Stimulated activated CD4-positive, alpha-beta T cell treated with anti-CD3 and anti-CD28 coated beads, Interleukin-12 subunit alpha, Interleukin-12 subunit beta, amount 100 ng/mL, for 24 hours (primary cell): ENCODE measurements at regions not wholly inside any gene's neighbourhood (a gene's known extent, or its start where the extent isn't known, plus 50 kb on each side); places are given as distances from the start of the nearest gene placed in this dataset.
"Not testable (repeated sequence)": the region's sequence is repeated elsewhere in the genome, so short reads cannot be mapped to it uniquely, and the experiment has no call there.

Experiments used
- DNase-seq, 2 experiments: peaks; one replicate each; pipeline ENCODE4 v3.0.0-alpha.2; 2020; ENCODE audit warnings: low read depth in 2 of 2

DNA sequence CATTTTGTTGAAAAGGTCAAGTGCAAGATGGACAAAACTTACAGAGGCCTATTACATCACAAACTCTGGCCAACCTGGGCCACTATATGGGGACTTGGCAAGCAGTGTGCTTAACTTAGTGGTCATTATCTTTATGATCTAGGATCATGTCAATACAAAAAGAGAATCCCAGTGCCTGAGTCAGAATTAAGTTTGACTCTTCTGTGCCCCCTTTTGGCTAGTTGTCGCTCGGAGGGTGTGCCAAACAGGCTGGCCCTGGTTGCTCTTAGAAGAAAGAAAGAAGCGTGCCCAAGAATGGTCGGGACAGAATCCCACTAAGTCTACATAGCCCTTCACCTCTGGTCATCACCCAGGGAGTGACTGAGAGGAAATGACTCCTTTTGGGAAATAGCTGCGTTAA is 100.1 kb downstream of the EIF4E start:
- no peak for DNase-seq

DNA sequence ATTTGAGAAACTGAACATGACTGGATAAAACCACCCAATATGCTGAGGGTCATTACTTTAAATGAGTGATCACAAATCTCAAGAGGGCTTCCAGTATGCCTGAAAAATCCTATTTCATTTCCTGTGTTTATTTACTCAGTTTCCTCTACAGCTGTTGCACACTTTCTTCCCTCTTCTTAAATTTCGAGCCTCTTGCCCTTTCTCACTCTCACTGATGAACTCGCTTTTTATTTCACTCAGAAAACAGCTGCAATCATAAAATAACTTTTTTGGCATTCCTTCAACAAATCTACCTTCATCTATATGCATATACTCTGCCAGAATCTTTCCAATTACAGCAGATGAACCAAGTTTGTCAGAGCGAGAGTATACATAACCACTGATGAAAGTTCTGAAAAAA is 101.3 kb downstream of the EIF4E start:
- DNase-seq, result no peak

DNA sequence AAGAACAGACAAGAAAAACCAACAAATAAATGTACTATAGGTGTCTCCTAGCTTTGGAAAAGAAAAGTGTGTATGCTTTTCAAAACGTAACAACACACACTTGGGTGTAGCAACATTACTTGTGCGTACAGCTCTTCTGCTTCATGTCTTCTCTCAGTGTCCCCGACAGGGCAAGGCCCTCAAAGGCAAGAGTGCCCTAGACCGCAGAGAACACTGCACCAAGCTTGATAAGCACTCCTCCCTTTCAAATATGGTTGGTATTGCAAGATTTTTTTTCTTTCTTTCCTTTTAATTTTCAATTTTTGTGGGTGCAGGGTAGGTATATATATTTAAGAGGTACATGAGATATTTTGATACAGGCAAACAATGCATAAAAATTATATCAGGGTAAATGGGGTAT is 106.8 kb downstream of the EIF4E start:
- no peak for DNase-seq

DNA sequence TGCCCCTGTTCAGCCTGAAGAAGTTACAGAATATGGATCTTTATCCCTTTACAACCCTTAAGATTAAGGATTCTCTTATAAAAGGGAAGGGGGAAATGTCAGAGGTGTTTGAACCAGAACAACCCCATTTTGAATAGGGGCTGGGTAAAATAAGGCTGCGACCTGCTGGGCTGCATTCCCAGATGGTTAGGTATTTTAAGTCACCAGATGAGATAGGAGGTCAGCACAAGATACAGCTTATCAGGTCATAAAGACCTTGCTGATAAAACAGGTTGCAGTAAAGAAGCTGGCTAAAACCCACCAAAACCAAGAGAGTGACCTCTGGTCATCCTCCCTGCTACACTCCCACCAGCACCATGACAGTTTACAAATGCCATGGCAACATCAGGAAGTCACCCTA is 110.8 kb downstream of the EIF4E start:
- not testable (repeated sequence) for DNase-seq

DNA sequence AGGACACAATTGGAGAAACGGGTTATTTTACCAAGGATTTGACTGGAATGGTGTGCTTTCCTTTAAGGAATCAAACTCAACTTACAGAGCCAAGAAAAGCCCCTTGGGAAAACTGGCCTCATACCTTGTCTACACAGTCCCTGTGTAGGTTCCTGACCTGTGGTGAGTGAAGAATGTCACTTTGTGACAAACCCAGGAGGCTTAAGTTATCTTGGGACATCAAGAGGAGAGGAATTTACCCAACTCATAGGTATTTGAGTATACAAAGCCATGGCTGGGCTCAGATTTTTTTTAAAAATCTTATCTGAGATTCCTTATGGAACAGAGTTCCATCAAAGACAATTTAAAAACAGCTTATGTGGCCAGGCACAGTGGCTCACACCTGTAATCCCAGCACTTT is 112.1 kb downstream of the EIF4E start:
- DNase-seq, result no peak

DNA sequence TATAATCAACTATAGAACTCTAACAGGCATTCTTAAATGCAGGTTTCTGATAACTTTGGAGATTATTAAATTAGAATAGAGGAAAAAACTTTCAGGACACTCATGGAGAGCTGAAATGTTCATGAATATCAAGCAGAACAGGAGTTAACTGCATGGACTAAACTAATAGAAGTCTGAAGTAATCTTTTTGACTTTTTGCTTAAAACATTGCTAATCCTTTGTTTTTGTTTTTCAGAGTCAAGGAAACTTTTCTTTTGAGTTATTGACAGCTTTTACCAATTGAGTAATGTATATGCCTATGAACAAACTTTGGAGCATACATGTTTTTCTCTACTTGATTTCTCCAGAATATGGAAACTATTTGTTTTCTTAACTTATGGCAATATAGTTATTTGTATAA is 112.5 kb downstream of the EIF4E start:
- DNase-seq, result no peak

DNA sequence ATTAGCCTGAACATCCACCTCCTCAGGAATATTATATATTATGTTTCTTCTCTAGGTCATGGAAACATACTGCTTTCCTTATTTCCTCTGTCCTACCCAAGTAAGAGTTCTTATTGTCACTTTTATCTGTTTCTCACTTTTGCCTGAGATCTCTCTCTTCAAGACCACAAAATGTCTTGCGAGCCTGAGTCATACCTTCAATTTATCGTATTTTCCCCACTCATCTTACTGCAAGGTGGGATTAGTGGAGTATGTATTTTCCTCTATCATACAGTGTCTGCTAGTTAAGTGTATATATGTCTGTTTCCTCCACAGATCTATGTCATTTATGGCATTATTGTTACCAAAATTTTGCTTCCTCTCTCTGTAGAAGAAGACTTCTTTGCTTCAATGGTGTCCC is 124.5 kb downstream of the EIF4E start:
- DNase-seq, result no peak

DNA sequence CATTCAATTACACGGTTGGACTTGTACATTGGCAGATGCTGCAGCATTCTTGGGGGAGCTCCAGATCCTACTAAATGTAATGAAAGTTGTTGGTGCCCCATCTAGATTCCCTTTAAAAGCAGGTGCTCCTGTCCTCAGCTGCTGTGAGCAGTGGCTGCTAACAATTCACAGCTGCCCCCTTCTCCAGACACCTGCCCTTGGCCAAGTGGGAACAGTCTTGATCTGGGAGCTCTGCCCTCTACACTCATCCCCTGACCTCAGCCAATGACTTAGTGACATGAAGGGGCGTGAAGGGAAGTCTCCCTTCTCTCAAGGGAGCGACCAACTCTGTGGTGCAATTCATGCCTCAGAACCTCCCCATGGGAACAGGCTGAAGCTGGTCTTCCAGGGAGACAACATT is 125.7 kb downstream of the EIF4E start:
- DNase-seq, result no peak

DNA sequence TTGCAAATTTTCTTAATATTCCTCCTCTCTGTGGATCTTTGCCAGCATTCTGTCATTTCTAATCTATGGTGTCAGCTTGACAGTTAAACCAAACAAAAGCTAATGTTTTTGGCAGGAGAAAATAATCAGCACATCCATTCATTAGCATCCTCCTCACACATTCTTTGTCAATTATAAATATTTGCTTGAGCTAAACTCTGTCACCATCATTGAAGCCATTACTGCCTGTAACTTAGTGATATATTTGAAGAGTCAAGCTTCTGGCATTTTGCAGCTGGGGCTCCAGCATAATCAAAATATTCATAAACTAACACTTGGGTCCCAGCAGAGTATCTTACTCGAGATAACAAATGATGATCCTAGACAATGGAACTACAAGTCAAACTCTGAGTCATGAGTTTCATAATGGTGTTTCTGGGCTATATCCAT is 126.1 kb downstream of the EIF4E start:
- DNase-seq, result no peak

DNA sequence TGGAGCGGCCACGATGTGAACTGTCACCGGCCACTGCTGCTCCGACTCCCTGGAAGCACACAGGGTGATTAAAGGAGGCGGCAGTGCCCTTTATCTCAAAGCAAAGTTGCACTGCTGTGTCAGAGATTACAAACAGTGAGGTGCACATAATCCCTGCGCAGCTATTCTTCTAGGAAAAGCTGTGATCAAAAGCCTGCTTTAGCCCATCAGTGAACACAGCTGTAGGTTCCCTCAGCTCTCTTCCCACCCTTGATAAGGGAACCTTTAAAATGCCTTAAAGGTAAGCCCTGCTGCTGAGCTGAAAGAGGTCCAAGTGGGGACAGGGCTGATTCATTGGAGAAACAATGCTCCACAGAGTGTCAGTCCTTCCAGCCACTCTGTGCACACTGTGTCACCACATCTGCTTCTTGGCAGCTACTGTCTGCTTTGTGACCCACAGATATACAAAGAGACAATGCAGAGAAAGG is 127.6 kb downstream of the EIF4E start:
- DNase-seq, result no peak

DNA sequence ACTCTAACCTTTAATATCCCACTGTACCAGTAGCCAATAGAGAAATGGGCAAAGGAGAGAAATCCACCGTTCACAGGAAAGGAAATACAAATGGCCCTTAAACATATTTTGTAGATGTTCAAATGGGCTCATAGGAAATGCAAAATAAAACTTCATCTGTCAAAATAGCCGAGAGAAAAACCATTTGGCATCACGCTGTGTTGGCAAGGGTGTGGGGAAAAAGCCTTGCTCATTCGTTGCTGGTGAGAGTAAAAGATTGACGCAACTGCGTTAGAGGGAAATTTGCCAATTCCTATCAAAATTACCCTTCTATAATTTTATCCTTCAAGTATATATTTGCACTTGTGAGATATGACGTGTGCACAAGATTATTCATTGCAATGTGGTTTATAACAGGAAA is 131.9 kb downstream of the EIF4E start:
- no peak for DNase-seq

DNA sequence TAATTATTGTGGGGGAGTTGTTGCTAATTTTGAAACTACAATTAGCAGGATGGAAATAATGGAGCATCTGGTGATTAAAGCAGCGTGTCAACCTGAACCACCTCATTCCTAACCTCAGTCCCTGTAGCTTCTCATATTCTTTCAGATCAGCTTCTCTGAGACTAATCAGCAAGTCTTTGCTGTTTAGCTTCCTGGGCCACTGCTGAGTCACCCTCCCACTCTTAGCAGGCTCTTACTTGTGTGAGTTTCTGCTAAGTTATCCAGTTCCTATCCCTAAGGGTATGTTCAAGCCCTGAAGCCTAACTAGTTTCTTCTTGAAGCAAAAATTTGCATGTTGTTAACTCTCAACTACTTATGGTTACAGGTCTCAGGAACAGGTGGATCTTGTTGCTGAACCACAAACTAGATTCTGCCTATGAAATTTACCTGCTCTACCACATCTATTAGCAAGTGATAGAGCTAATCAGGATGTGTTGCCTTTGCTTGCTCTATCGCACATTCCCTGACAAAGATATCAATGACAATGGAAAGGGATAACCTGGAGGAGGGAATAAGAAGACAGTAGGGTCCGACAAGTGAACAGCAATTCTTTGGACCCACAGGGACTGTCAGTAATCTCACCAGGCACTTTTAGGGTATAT is 134.2 kb downstream of the EIF4E start:
- DNase-seq, result peak; percentile 50 to 53

DNA sequence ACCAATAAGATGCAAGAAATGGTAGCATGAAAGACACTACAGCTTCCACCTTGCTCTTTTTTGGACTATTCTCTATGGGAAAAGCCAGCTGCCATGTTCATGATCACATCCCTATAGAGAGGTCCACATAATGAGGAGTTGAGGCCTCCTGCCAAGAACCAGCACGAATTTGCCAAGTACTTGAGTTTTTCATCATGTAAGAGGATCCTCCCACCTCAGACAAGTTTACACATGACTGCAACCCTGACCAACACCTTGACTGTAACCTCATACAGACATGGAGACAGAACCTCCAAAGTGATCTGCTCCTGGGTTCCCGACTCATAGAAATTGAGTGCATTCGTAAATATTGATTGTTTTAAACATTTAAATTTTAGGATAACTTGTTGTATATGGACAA is 135.2 kb upstream of the TSPAN5 start:
- no peak for DNase-seq

DNA sequence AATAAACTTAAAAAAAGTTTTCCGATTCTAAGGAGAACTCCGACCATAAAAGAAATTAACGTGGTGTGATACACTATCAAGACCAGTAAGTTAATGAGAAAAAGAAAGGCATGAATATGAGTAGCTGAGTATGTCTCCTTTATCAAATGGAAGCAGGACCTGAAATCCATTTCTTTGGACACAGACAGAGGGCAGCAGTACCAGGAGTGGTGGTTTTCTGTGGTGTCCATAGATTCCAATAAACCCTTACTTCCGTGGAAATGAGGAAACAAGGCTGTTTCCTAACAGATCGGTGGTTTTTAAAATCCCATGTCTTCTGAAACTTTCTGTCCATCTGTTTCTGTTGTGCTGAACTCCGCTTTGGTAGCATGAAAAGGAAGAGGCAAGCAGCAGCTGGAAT is 128.5 kb upstream of the TSPAN5 start:
- DNase-seq, result no peak

DNA sequence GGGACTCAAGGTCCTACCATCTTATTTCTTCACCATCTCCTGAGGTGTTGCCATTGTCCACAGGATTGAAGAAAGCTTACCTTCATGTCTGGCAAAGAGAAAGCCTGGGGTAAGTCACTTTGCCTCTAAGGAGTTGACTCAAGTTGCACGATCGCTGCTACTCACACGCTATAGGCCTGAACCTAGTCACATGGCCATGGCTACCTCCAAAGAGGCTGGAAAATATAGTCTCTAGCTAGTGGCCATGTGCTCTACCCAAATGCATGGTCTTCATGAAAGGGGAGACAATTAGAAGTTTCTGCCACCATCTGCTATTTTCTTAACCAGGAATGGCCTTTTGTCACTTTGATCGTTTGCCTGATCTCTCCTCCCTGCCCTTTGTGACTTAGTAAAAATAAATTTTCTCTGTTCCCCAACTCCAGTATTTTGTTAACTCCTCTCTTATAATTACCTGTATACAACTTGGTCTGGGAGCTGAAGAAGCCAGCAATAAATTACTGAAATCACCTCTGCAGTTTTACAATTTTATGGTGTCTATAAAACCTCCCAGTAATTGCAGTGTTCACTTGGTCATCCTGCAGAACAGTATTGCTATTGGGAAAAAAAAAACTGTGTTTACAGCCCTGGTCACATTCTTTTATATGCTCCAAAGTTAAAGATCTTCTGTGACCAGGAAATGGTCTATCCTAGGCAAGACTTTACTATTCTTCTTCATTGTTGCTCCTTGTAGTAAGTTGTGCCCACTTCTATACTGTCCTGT is 126.7 kb upstream of the TSPAN5 start:
- DNase-seq, result no peak

DNA sequence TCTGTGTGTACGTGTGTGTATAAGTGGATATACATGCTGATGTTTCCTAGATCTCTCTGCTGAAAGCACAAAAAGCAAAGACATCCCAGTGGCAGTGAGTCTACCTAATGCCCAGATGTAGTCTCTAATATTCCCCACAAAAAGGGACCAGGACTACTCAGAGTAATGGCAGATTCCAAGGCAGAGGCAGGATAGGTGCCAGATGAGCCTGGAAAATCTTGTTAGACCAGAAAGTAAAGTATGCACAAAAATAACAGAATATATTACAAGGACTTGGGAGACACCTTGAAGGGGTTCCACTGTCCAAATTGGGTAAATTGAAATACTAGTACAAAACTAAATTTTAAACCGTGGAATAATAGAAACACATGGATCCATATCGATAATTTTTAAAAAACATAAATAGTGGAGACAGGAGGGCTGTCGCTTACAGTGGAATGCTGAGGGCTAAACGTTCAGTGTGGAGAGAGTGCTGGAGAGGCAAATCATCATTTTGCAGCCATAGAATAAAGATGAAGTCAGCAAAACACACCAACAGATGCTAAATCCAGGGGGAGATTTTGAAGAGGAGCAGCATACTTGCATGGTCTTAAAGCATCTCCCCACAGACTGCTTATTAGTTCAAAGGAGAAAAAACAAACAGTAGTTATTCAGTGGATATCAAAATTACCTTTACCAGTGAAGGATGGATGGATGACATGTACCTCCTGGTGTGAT is 123.4 kb upstream of the TSPAN5 start:
- no peak for DNase-seq

DNA sequence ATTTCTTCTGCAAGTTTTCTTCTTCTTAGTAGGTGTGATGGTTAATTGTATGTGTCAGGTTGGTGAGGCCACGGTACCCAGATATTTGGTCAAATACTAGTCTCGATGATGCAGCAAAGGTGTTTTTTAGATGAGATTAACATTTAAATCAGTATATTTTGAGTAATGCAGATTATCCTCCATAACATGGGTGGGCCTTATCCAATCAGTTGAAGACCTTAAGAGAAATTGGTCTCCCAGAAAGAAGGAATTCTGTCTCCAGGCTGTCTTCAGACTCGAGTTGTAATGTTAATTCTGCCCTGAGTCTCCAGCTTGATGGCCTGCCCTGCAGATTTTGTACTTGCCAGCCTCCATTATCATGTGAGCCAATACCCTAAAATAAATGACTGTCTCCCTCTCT is 122.5 kb upstream of the TSPAN5 start:
- DNase-seq, result no peak

DNA sequence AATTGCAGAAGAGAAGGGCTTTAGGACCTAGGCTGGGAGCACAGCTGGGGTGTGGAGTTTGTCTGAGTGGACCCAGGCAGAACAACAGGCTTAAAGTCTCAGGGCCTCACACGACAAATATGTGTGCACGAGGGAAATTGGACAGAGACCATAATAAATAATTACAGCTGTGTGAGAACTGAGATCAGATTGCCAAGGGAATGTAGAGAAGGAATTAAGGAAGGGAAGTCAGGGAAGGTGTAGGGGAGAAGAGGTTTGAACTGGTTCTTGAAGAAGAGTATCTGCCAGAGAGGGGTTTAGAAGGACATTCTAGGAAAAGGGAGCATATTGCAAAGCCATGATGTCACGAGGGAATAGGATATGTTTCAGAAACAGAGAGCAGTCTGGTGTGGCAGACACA is 120.7 kb upstream of the TSPAN5 start:
- no peak for DNase-seq

DNA sequence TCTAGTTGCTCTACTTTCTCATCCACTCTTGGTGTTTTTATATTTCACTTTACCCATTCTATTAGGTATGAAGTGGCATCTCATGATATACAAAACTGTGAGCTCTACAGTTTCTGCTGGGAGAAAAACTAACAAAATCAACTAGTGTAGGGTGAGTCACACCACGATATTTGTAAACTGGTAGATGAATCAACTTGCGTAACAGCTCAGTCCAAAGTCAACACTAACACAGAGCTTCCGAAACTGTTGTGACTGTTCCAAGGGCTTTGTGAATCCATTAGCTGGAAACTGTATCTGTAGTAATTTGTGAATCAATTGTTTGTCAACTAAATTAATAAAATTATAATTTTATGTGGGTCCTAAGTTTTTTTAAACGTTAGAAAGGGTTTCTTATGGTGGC is 119.8 kb upstream of the TSPAN5 start:
- DNase-seq, result no peak

DNA sequence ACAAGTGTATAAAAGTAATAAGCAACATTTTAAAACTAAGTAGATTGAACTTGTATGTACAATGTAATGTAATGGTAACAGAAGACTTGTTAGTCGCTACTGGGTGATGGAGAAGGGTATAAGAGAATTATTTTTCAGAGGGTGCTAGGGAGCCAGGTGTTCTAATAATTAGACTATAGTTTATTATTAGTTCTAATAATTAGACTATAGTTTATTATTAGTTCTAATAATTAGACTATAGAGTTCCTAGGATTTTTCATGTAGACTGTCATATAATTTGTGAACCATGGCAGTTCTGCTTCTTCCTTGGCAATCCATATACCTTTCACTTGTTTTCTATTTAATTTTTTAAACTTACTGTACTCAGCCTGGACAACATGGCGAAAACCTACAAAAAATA is 117.3 kb upstream of the TSPAN5 start:
- DNase-seq, result no peak

DNA sequence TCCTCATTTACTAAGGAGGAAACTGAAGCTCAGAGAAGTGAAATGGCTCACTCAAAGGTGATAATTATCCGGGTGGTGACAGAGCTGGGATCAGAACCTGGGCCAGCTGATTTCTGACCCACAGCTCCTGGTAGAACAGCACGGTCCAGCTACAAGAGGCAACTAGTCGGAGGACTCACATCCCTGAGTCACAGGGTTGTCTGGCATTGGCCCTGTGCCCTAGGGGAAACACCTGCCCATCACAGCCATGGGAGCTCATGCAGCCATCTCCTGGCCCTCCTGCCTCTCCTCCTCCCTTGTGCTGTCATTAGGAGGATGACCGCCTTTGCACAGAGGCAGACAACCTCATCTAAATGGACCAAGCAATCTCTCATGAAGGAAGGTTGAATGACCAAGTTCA is 115.2 kb upstream of the TSPAN5 start:
- DNase-seq, result no peak

DNA sequence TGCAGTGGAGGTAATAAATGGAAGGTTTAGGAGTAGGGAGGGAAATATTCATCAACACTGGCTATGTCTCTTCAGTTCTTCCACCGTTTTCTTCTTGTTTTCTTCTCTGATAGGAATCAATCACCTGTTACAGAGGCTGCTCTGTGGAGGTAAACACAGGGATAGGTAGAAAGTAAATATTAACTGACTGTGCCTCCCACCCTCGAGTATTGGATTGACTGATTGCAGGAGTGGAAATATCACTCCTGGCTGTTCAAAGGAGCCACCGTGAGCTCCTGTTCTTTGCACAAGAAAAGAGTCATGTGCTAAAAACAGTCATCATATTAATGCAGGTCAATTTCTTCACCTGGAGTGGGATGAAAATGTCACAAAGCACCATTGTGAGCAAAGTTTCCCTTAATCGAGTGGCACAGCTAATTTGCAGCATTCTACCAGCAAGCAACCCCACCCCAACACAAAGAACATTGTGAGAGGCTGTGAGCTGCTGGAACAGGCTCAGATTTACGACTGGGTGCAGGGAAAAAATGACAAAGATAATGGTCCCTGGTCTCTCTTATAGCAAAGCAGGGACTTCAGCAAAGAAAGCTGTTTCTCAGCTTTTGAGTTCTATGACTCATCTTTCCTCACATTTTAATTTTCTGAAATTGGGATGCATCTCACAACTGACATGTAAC is 113.7 kb upstream of the TSPAN5 start:
- no peak for DNase-seq
